ENCODE measurements at regions not wholly inside any gene's neighbourhood (a gene's known extent, or its start where the extent isn't known, plus 50 kb on each side); places are given as distances from the start of the nearest gene placed in this dataset.

- TF ChIP-seq CTCF (IDR thresholded peaks at IDR 0.05), result no peak
- TF ChIP-seq EP300 (IDR thresholded peaks at IDR 0.05), result no peak
- no peak for TF ChIP-seq POLR2A (IDR thresholded peaks at IDR 0.05)
Measured at GRCh38 chr2:16736633-16737032, 71.0 kb upstream of the CYRIA start.
